Activated naive CD4-positive, alpha-beta T cell treated with anti-CD3 and anti-CD28 coated beads for 36 hours (primary cell): ENCODE measurements at regions not wholly inside any gene's neighbourhood (a gene's known extent, or its start where the extent isn't known, plus 50 kb on each side); places are given as distances from the start of the nearest gene placed in this dataset.

Source experiments
- CTCF ChIA-PET: fragments of 350-600 bp; sonication (Branson Sonifier 250); formaldehyde crosslinking; loops from one replicate; lab custom pipeline; 2021; ENCODE audit warnings: antibody characterized with exemption; lab: Charles Lee
- DNase-seq: peaks from one replicate; pipeline ENCODE4 v3.0.0-alpha.2; 2020
- H3K27ac Mint-ChIP-seq: one replicate; pipeline ENCODE4 v1.8.0; 2021; ENCODE audit warnings: mild to moderate bottlenecking, mixed read lengths
- H3K27me3 Mint-ChIP-seq: one replicate; pipeline ENCODE4 v1.8.0; 2021; ENCODE audit warnings: low read depth, mixed read lengths
- H3K36me3 Mint-ChIP-seq: one replicate; pipeline ENCODE4 v1.8.0; 2021; ENCODE audit warnings: low read depth, mixed read lengths
- H3K4me1 Mint-ChIP-seq: one replicate; pipeline ENCODE4 v1.8.0; 2021; ENCODE audit warnings: low read depth, mixed read lengths
- H3K4me3 Mint-ChIP-seq: one replicate; pipeline ENCODE4 v1.8.0; 2021; ENCODE audit warnings: mild to moderate bottlenecking, moderate library complexity, mixed read lengths
- H3K9me3 Mint-ChIP-seq: one replicate; pipeline ENCODE4 v1.8.0; 2021; ENCODE audit warnings: mixed read lengths
- intact Hi-C: fragments of 100-400 bp; cut with micrococcal nuclease; formaldehyde crosslinking; loops from one replicate; pipeline ENCODE4 v1.15.1; 2023

- H3K27me3 Mint-ChIP-seq = no peaks in the 10 kb centered on the region
- intact Hi-C loops = no loop called here
Measured at GRCh38 chr6:20314866-20315845, 86.5 kb upstream of the E2F3 start.

GRCh38 chr6:20317430-20317829 is 84.2 kb upstream of the E2F3 start:
- CTCF ChIA-PET = no interaction called here
- no peak overlapping the region for H3K27ac Mint-ChIP-seq

More at GRCh38 chr6:20314866-20315845, 86.5 kb upstream of the E2F3 start:
- H3K4me1 Mint-ChIP-seq = peaks cover 8% of the 10 kb centered on the region
- peaks cover 3% of the 10 kb centered on the region for H3K9me3 Mint-ChIP-seq
- H3K27ac Mint-ChIP-seq = no peak overlapping the region
- H3K36me3 Mint-ChIP-seq = no peaks in the 10 kb centered on the region
- no peak for DNase-seq
- CTCF ChIA-PET = interaction anchor here (0.6 kb wide), 1 partner anchor 91 kb away, joined by 3 read pairs; no protein-coding TSS in a partner anchor
- H3K4me3 Mint-ChIP-seq = no peak overlapping the region

GRCh38 chr6:20318851-20319387 is 82.8 kb upstream of the E2F3 start:
- no peak overlapping the region for H3K4me3 Mint-ChIP-seq
- H3K9me3 Mint-ChIP-seq = peaks cover 3% of the 10 kb centered on the region
- CTCF ChIA-PET = interaction anchor here (0.6 to 1.8 kb wide), 7 partner anchors 9 to 194 kb away, joined by 3 to 5 read pairs (median 3); no protein-coding TSS in a partner anchor
- H3K36me3 Mint-ChIP-seq = no peaks in the 10 kb centered on the region
- intact Hi-C loops = no loop called here
- H3K4me1 Mint-ChIP-seq = peaks cover 14% of the 10 kb centered on the region
- H3K27me3 Mint-ChIP-seq = no peaks in the 10 kb centered on the region
- no peak overlapping the region for H3K27ac Mint-ChIP-seq
- no peak for DNase-seq

More at GRCh38 chr6:20317430-20317829, 84.2 kb upstream of the E2F3 start:
- Mint-ChIP-seq H3K4me3 (no peak overlapping the region), H3K36me3 (no peaks in the 10 kb centered on the region), H3K27me3 (no peaks in the 10 kb centered on the region), H3K4me1 (peaks cover 14% of the 10 kb centered on the region), H3K9me3 (peaks cover 3% of the 10 kb centered on the region)
- intact Hi-C loops = no loop called here
- no peak for DNase-seq

- DNase-seq = peak; percentile 83
- Mint-ChIP-seq H3K4me3 (peak overlapping the region; percentile 81), H3K9me3 (peaks cover 3% of the 10 kb centered on the region), H3K36me3 (no peaks in the 10 kb centered on the region), H3K27me3 (no peaks in the 10 kb centered on the region), H3K4me1 (peaks cover 14% of the 10 kb centered on the region), H3K27ac (peak overlapping the region; percentile 96)
- CTCF ChIA-PET = interaction anchor here (0.6 to 1.8 kb wide), 10 partner anchors 8 to 229 kb away, joined by 3 to 5 read pairs (median 3); no protein-coding TSS in a partner anchor
- intact Hi-C loops = loop anchor here (1.0 kb wide), 3 partner anchors 28 to 82 kb away; partner anchors contain the start of gene E2F3
Measured at GRCh38 chr6:20319520-20320357, 81.9 kb upstream of the E2F3 start.

GRCh38 chr6:20325641-20326421 is 75.8 kb upstream of the E2F3 start:
- no peaks in the 10 kb centered on the region for H3K9me3 Mint-ChIP-seq
- H3K27ac Mint-ChIP-seq = no peak overlapping the region
- no peaks in the 10 kb centered on the region for H3K27me3 Mint-ChIP-seq
- CTCF ChIA-PET = interaction anchor here (0.6 to 1.2 kb wide), 3 partner anchors 9 to 202 kb away, joined by 3 to 4 read pairs (median 3); no protein-coding TSS in a partner anchor
- H3K4me3 Mint-ChIP-seq = no peak overlapping the region
- intact Hi-C loops = no loop called here
- H3K36me3 Mint-ChIP-seq = no peaks in the 10 kb centered on the region
- no peaks in the 10 kb centered on the region for H3K4me1 Mint-ChIP-seq
- no peak for DNase-seq

- H3K36me3 Mint-ChIP-seq = no peaks in the 10 kb centered on the region
Measured at GRCh38 chr6:20326422-20326728, 75.3 kb upstream of the E2F3 start.

GRCh38 chr6:20327141-20327540 is 74.5 kb upstream of the E2F3 start:
- CTCF ChIA-PET = interaction anchor here (0.6 kb wide), 1 partner anchor 8 kb away, joined by 4 read pairs; no protein-coding TSS in a partner anchor
- no peaks in the 10 kb centered on the region for H3K4me1 Mint-ChIP-seq
- H3K4me3 Mint-ChIP-seq = no peak overlapping the region
- H3K36me3 Mint-ChIP-seq = no peaks in the 10 kb centered on the region
- no peak overlapping the region for H3K27ac Mint-ChIP-seq
- DNase-seq = no peak
- intact Hi-C loops = no loop called here
- H3K27me3 Mint-ChIP-seq = no peaks in the 10 kb centered on the region
- no peaks in the 10 kb centered on the region for H3K9me3 Mint-ChIP-seq

More at GRCh38 chr6:20326422-20326728, 75.3 kb upstream of the E2F3 start:
- intact Hi-C loops = no loop called here
- no peak for DNase-seq
- CTCF ChIA-PET = interaction anchor here (0.6 to 1.2 kb wide), 3 partner anchors 9 to 202 kb away, joined by 3 to 4 read pairs (median 3); no protein-coding TSS in a partner anchor
- no peak overlapping the region for H3K4me3 Mint-ChIP-seq
- no peak overlapping the region for H3K27ac Mint-ChIP-seq
- H3K9me3 Mint-ChIP-seq = no peaks in the 10 kb centered on the region
- H3K4me1 Mint-ChIP-seq = no peaks in the 10 kb centered on the region
- H3K27me3 Mint-ChIP-seq = no peaks in the 10 kb centered on the region

GRCh38 chr6:20328266-20328923 is 73.3 kb upstream of the E2F3 start:
- Mint-ChIP-seq H3K4me1 (no peaks in the 10 kb centered on the region), H3K36me3 (no peaks in the 10 kb centered on the region), H3K9me3 (no peaks in the 10 kb centered on the region), H3K27me3 (no peaks in the 10 kb centered on the region), H3K4me3 (no peak overlapping the region), H3K27ac (no peak overlapping the region)
- CTCF ChIA-PET = interaction anchor here (1.3 to 1.4 kb wide), 2 partner anchors 8 to 199 kb away, joined by 3 to 4 read pairs; no protein-coding TSS in a partner anchor
- intact Hi-C loops = no loop called here
- no peak for DNase-seq

- Mint-ChIP-seq H3K27me3 (no peaks in the 10 kb centered on the region), H3K4me1 (no peaks in the 10 kb centered on the region), H3K9me3 (no peaks in the 10 kb centered on the region), H3K4me3 (no peak overlapping the region), H3K27ac (no peak overlapping the region), H3K36me3 (no peaks in the 10 kb centered on the region)
- no peak for DNase-seq
- intact Hi-C loops = no loop called here
- CTCF ChIA-PET = interaction anchor here (1.3 to 1.4 kb wide), 2 partner anchors 9 to 199 kb away, joined by 3 to 4 read pairs; no protein-coding TSS in a partner anchor
Measured at GRCh38 chr6:20328924-20329300, 72.8 kb upstream of the E2F3 start.

GRCh38 chr6:20331042-20331441 is 70.6 kb upstream of the E2F3 start:
- Mint-ChIP-seq H3K9me3 (no peaks in the 10 kb centered on the region), H3K36me3 (no peaks in the 10 kb centered on the region), H3K4me3 (no peak overlapping the region), H3K4me1 (peaks cover 9% of the 10 kb centered on the region), H3K27ac (no peak overlapping the region), H3K27me3 (no peaks in the 10 kb centered on the region)
- intact Hi-C loops = no loop called here
- CTCF ChIA-PET = no interaction called here
- no peak for DNase-seq

GRCh38 chr6:20331625-20332024 is 70.1 kb upstream of the E2F3 start:
- CTCF ChIA-PET = no interaction called here

More at GRCh38 chr6:20331625-20332024, 70.1 kb upstream of the E2F3 start:
- Mint-ChIP-seq H3K9me3 (no peaks in the 10 kb centered on the region), H3K27me3 (no peaks in the 10 kb centered on the region), H3K36me3 (no peaks in the 10 kb centered on the region), H3K27ac (no peak overlapping the region), H3K4me1 (peaks cover 14% of the 10 kb centered on the region), H3K4me3 (no peak overlapping the region)
- intact Hi-C loops = no loop called here
- DNase-seq = no peak
